ENCODE measurements at regions not wholly inside any gene's neighbourhood (a gene's known extent, or its start where the extent isn't known, plus 50 kb on each side); places are given as distances from the start of the nearest gene placed in this dataset.
"Not testable (repeated sequence)": the region's sequence is repeated elsewhere in the genome, so short reads cannot be mapped to it uniquely, and the experiment has no call there.

- no CpG with 5 or more reads among the region's 4 CpGs for WGBS (ENCODE audit: insufficient coverage)
- no peaks in the 10 kb centered on the region for H4K20me1 ChIP-seq (ENCODE audit: control insufficient read depth, insufficient read depth, low read length, poor library complexity, severe bottlenecking)
- ChIA-PET CTCF (interaction anchor here (2.1 kb wide), 1 partner anchor 8 kb away, joined by 8 read pairs; no protein-coding TSS in a partner anchor), POLR2A (interaction anchor here (0.7 kb wide), 1 partner anchor 10 kb away, joined by 3 read pairs; no protein-coding TSS in a partner anchor)
- no peak overlapping the region for H3K4me2 ChIP-seq (replicated peaks; ENCODE audit: low read depth, low read length, poor library complexity, severe bottlenecking)
- peak overlapping the region; percentile 59 for H3K27ac Mint-ChIP-seq
- H3K4me3 Mint-ChIP-seq, result peak overlapping the region; percentile 2
- no peaks in the 10 kb centered on the region for H3K79me2 ChIP-seq (ENCODE audit: control insufficient read depth, insufficient read depth, low read length)
- no peaks in the 10 kb centered on the region for H3K36me3 ChIP-seq (replicated peaks in 1 of 2; ENCODE audit: control extremely low read depth in 1 of 2, control insufficient read depth in 1 of 2, extremely low read depth in 1 of 2, insufficient read depth in 2 of 2, low read length in 1 of 2)
- H3K4me1 Mint-ChIP-seq, result peaks cover 66% of the 10 kb centered on the region
- no peak overlapping the region for H3K9ac ChIP-seq (ENCODE audit: low read length)
- H3K9me3 Mint-ChIP-seq (ENCODE audit: insufficient read depth), result peaks cover 3% of the 10 kb centered on the region
- H3K9me3 ChIP-seq (ENCODE audit: control extremely low read depth in 1 of 3, control insufficient read depth in 2 of 3, insufficient read depth in 1 of 3, low read length in 2 of 3), result peaks cover 0 to 5% (median 0%) of the 10 kb centered on the region in 3 donors
- peaks cover 35 to 39% of the 10 kb centered on the region in 2 donors for H3K4me1 ChIP-seq (ENCODE audit: control insufficient read depth in 2 of 2, insufficient read depth in 2 of 2, low read length in 2 of 2)
- no peaks in the 10 kb centered on the region for H3K27me3 ChIP-seq (replicated peaks in 1 of 4; ENCODE audit: control extremely low read depth in 1 of 4, control insufficient read depth in 3 of 4, insufficient read depth in 4 of 4, low read length in 3 of 4)
- H3K4me3 ChIP-seq (ENCODE audit: control extremely low read depth in 1 of 5, extremely low read depth in 1 of 5, insufficient read depth in 1 of 5, low read depth in 2 of 5, low read length in 4 of 5), result no peak overlapping the region
- no peaks in the 10 kb centered on the region for H3K27me3 Mint-ChIP-seq
- no peak for TF ChIP-seq EZH2 (IDR thresholded peaks at IDR 0.05; ENCODE audit: borderline replicate concordance, insufficient read depth, low read depth, low read length, poor library complexity, severe bottlenecking)
- TF ChIP-seq, protein P1, sequence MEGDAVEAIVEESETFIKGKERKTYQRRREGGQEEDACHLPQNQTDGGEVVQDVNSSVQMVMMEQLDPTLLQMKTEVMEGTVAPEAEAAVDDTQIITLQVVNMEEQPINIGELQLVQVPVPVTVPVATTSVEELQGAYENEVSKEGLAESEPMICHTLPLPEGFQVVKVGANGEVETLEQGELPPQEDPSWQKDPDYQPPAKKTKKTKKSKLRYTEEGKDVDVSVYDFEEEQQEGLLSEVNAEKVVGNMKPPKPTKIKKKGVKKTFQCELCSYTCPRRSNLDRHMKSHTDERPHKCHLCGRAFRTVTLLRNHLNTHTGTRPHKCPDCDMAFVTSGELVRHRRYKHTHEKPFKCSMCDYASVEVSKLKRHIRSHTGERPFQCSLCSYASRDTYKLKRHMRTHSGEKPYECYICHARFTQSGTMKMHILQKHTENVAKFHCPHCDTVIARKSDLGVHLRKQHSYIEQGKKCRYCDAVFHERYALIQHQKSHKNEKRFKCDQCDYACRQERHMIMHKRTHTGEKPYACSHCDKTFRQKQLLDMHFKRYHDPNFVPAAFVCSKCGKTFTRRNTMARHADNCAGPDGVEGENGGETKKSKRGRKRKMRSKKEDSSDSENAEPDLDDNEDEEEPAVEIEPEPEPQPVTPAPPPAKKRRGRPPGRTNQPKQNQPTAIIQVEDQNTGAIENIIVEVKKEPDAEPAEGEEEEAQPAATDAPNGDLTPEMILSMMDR (IDR thresholded peaks at IDR 0.05), result no peak
- H2AFZ ChIP-seq (ENCODE audit: insufficient read depth, low read depth, low read length, poor library complexity, severe bottlenecking), result no peak overlapping the region
- no peak overlapping the region for H3K27ac ChIP-seq (ENCODE audit: low read length in 2 of 2)
- intact Hi-C loops (cut with micrococcal nuclease), result loop anchor here (5.0 to 10.0 kb wide), 5 partner anchors 183 to 1470 kb away; partner anchors contain the start of genes TRIO and ZNF622
- DNase-seq, result no peak
- no peak for ATAC-seq (ENCODE audit: low read depth)
These were observed 123.7 kb upstream of the ANKH start for GRCh38 chr5:14995229-14995628.

DNA sequence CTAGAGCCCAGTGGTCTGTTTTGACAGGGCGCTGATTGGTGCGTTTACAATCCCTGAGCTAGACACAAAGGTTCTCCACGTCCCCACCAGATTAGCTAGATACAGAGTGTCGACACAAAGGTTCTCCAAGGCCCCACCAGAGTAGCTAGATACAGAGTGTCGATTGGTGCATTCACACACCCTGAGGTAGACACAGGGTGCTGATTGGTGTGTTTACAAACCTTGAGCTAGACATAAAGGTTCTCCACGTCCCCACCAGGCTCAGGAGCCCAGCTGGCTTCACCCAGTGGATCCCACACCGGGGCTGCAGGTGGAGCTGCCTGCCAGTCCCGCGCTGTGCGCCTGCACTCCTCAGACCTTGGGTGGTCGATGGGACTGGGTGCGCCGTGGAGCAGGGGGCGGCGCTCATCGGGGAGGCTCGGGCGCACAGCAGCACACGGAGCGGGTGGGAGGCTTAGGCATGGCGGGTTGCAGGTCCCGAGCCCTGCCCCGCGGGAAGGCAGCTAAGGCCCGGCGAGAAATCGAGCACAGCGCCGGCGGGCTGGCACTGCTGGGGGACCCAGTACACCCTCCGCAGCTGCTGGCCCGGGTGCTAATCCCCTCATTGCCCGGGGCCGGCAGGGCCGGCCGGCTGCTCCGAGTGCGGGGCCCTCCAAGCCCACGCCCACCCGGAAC lies 122.0 kb upstream of the ANKH start:
- H3K79me2 ChIP-seq (ENCODE audit: control insufficient read depth, insufficient read depth, low read length); H4K20me1 ChIP-seq (ENCODE audit: control insufficient read depth, insufficient read depth, low read length, poor library complexity, severe bottlenecking); POLR2A ChIA-PET; H3K9me3 Mint-ChIP-seq (ENCODE audit: insufficient read depth); ATAC-seq (ENCODE audit: low read depth); H3K9me3 ChIP-seq (ENCODE audit: control extremely low read depth in 1 of 3, control insufficient read depth in 2 of 3, insufficient read depth in 1 of 3, low read length in 2 of 3); H3K27me3 Mint-ChIP-seq; H3K4me2 ChIP-seq (replicated peaks; ENCODE audit: low read depth, low read length, poor library complexity, severe bottlenecking); H3K36me3 ChIP-seq (replicated peaks in 1 of 2; ENCODE audit: control extremely low read depth in 1 of 2, control insufficient read depth in 1 of 2, extremely low read depth in 1 of 2, insufficient read depth in 2 of 2, low read length in 1 of 2); H3K27me3 ChIP-seq (replicated peaks in 1 of 4; ENCODE audit: control extremely low read depth in 1 of 4, control insufficient read depth in 3 of 4, insufficient read depth in 4 of 4, low read length in 3 of 4); DNase-seq: not testable (repeated sequence)
- CTCF ChIA-PET, result interaction anchor here (1.0 to 2.1 kb wide), 8 partner anchors 10 to 266 kb away, joined by 3 to 23 read pairs (median 5); no protein-coding TSS in a partner anchor
- H3K4me1 Mint-ChIP-seq, result peaks cover 53% of the 10 kb centered on the region
- H3K27ac ChIP-seq (ENCODE audit: low read length in 2 of 2), result peak overlapping the region in 1 of 2 donors; percentile 88
- peak overlapping the region; percentile 94 for H3K9ac ChIP-seq (ENCODE audit: low read length)
- H3K4me3 Mint-ChIP-seq, result peak overlapping the region; percentile 97
- intact Hi-C loops (cut with micrococcal nuclease), result loop anchor here (10.0 kb wide), 2 partner anchors 849 to 1471 kb away; partner anchors contain the start of genes TRIO and ZNF622
- H2AFZ ChIP-seq (ENCODE audit: insufficient read depth, low read depth, low read length, poor library complexity, severe bottlenecking), result peak overlapping the region; percentile 24
- H3K27ac Mint-ChIP-seq, result peak overlapping the region; percentile 96
- peaks cover 25 to 26% of the 10 kb centered on the region in 2 donors for H3K4me1 ChIP-seq (ENCODE audit: control insufficient read depth in 2 of 2, insufficient read depth in 2 of 2, low read length in 2 of 2)
- WGBS (ENCODE audit: insufficient coverage), result 95% methylated on average over 21 of the region's 40 CpGs
- peak overlapping the region in 4 of 5 experiments; percentile 65 to 82 (median 70) for H3K4me3 ChIP-seq (ENCODE audit: control extremely low read depth in 1 of 5, extremely low read depth in 1 of 5, insufficient read depth in 1 of 5, low read depth in 2 of 5, low read length in 4 of 5)

DNA sequence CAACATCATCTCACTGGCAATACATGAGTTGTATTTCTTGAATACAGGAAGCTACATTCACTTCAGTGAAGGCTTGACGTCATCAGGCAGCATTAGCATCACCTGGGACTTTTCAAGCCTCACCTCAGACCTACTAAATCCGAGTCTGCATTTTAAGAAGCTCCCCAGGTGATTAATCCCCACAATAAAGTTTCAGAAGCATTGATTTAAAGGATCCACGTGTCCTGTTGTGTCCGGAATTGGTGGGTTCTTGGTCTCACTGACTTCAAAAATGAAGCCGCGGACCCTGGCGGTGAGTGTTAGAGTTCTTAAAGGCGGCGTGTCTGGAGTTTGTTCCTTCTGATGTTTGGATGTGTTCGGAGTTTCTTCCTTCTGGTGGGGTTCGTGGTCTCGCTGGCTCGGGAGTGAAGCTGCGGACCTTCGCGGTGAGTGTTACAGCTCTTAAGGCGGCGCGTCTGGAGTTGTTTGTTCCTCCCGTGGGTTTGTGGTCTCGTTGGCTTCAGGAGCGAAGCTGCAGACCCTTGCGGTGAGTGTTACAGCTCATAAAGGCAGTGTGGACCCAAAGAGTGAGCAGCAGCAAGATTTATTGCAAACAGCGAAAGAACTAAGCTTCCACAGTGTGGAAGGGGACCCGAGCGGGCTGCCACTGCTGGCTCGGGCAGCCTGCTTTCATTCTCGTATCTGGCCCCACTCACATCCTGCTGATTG lies 121.3 kb upstream of the ANKH start:
- Histone ChIP-seq H3K4me1 (ENCODE audit: control insufficient read depth in 2 of 2, insufficient read depth in 2 of 2, low read length in 2 of 2) (peaks cover 18 to 19% of the 10 kb centered on the region in 2 donors), H3K9ac (ENCODE audit: low read length) (peak overlapping the region; percentile 94), H3K27ac (ENCODE audit: low read length in 2 of 2) (peak overlapping the region; percentile 75 to 88), H3K4me2 (replicated peaks; ENCODE audit: low read depth, low read length, poor library complexity, severe bottlenecking) (peak overlapping the region; percentile 77), H2AFZ (ENCODE audit: insufficient read depth, low read depth, low read length, poor library complexity, severe bottlenecking) (peak overlapping the region; percentile 24), H3K4me3 (ENCODE audit: control extremely low read depth in 1 of 5, extremely low read depth in 1 of 5, insufficient read depth in 1 of 5, low read depth in 2 of 5, low read length in 4 of 5) (peak overlapping the region; percentile 38 to 82 (median 67))
- H3K9me3 ChIP-seq (ENCODE audit: control extremely low read depth in 1 of 3, control insufficient read depth in 2 of 3, insufficient read depth in 1 of 3, low read length in 2 of 3); H3K9me3 Mint-ChIP-seq (ENCODE audit: insufficient read depth); H3K27me3 ChIP-seq (replicated peaks in 1 of 4; ENCODE audit: control extremely low read depth in 1 of 4, control insufficient read depth in 3 of 4, insufficient read depth in 4 of 4, low read length in 3 of 4); H3K27me3 Mint-ChIP-seq; H3K79me2 ChIP-seq (ENCODE audit: control insufficient read depth, insufficient read depth, low read length); POLR2A ChIA-PET; H4K20me1 ChIP-seq (ENCODE audit: control insufficient read depth, insufficient read depth, low read length, poor library complexity, severe bottlenecking); H3K36me3 ChIP-seq (replicated peaks in 1 of 2; ENCODE audit: control extremely low read depth in 1 of 2, control insufficient read depth in 1 of 2, extremely low read depth in 1 of 2, insufficient read depth in 2 of 2, low read length in 1 of 2): not testable (repeated sequence)
- Mint-ChIP-seq H3K27ac (peak overlapping the region; percentile 96), H3K4me3 (peak overlapping the region; percentile 97), H3K4me1 (peaks cover 46% of the 10 kb centered on the region)
- peak; percentile 81 for ATAC-seq (ENCODE audit: low read depth)
- 4% methylated on average over 25 of the region's 28 CpGs for WGBS (ENCODE audit: insufficient coverage)
- peak; percentile 91 for DNase-seq
- CTCF ChIA-PET, result interaction anchor here (0.9 to 2.0 kb wide), 11 partner anchors 9 to 310 kb away, joined by 3 to 23 read pairs (median 3); no protein-coding TSS in a partner anchor
- intact Hi-C loops (cut with micrococcal nuclease), result loop anchor here (1.0 to 10.0 kb wide), 3 partner anchors 121 to 1472 kb away; partner anchors contain the start of genes TRIO and ZNF622

All from B cell (primary cell).